ENCODE measurements at regions not wholly inside any gene's neighbourhood (a gene's known extent, or its start where the extent isn't known, plus 50 kb on each side); places are given as distances from the start of the nearest gene placed in this dataset.

GRCh38 chr18:41532344-41533086 is 422.5 kb upstream of the PIK3C3 start:
- H3K4me3 ChIP-seq (ENCODE audit: low read depth, low read length) = no peak overlapping the region
- DNase-seq (ENCODE audit: low read depth) = no peak
- TF ChIP-seq CTCF (IDR thresholded peaks at IDR 0.05; ENCODE audit: insufficient read depth, low read length, poor library complexity, severe bottlenecking) = no peak
- no peaks in the 10 kb centered on the region for H3K36me3 ChIP-seq (ENCODE audit: control insufficient read depth, insufficient read depth, low read length)
- H3K27me3 ChIP-seq (ENCODE audit: control insufficient read depth, insufficient read depth, low read length) = no peaks in the 10 kb centered on the region

- DNase-seq (ENCODE audit: low read depth) = no peak
- no peaks in the 10 kb centered on the region for H3K27me3 ChIP-seq (ENCODE audit: control insufficient read depth, insufficient read depth, low read length)
- TF ChIP-seq CTCF (IDR thresholded peaks at IDR 0.05; ENCODE audit: insufficient read depth, low read length, poor library complexity, severe bottlenecking) = no peak
- no peak overlapping the region for H3K4me3 ChIP-seq (ENCODE audit: low read depth, low read length)
- H3K36me3 ChIP-seq (ENCODE audit: control insufficient read depth, insufficient read depth, low read length) = no peaks in the 10 kb centered on the region
These were observed 424.1 kb upstream of the PIK3C3 start for GRCh38 chr18:41530970-41531369.

- no peak overlapping the region for H3K4me3 ChIP-seq (ENCODE audit: low read depth, low read length)
- H3K27me3 ChIP-seq (ENCODE audit: control insufficient read depth, insufficient read depth, low read length) = no peaks in the 10 kb centered on the region
These were observed 425.9 kb upstream of the PIK3C3 start for GRCh38 chr18:41529093-41529492.

GRCh38 chr18:41526054-41526453 is 429.0 kb upstream of the PIK3C3 start:
- DNase-seq (ENCODE audit: low read depth) = no peak
- no peak overlapping the region for H3K4me3 ChIP-seq (ENCODE audit: low read depth, low read length)
- H3K36me3 ChIP-seq (ENCODE audit: control insufficient read depth, insufficient read depth, low read length) = no peaks in the 10 kb centered on the region
- TF ChIP-seq CTCF (IDR thresholded peaks at IDR 0.05; ENCODE audit: insufficient read depth, low read length, poor library complexity, severe bottlenecking) = no peak
- no peaks in the 10 kb centered on the region for H3K27me3 ChIP-seq (ENCODE audit: control insufficient read depth, insufficient read depth, low read length)

More at GRCh38 chr18:41529093-41529492, 425.9 kb upstream of the PIK3C3 start:
- no peak for TF ChIP-seq CTCF (IDR thresholded peaks at IDR 0.05; ENCODE audit: insufficient read depth, low read length, poor library complexity, severe bottlenecking)
- DNase-seq (ENCODE audit: low read depth) = no peak
- H3K36me3 ChIP-seq (ENCODE audit: control insufficient read depth, insufficient read depth, low read length) = no peaks in the 10 kb centered on the region

GRCh38 chr18:41524674-41525470 is 430.2 kb upstream of the PIK3C3 start:
- H3K27me3 ChIP-seq (ENCODE audit: control insufficient read depth, insufficient read depth, low read length) = no peaks in the 10 kb centered on the region
- H3K36me3 ChIP-seq (ENCODE audit: control insufficient read depth, insufficient read depth, low read length) = no peaks in the 10 kb centered on the region
- no peak for DNase-seq (ENCODE audit: low read depth)
- TF ChIP-seq CTCF (IDR thresholded peaks at IDR 0.05; ENCODE audit: insufficient read depth, low read length, poor library complexity, severe bottlenecking) = no peak
- H3K4me3 ChIP-seq (ENCODE audit: low read depth, low read length) = no peak overlapping the region

Measured in kidney epithelial cell (primary cell).